NCI-H446 (cell line): ENCODE measurements at regions not wholly inside any gene's neighbourhood (a gene's known extent, or its start where the extent isn't known, plus 50 kb on each side); places are given as distances from the start of the nearest gene placed in this dataset.

ENCODE experiments used
- DNase-seq, 2 experiments: peaks; one replicate each; lab custom pipeline; 2025; lab: John Stamatoyannopoulos, UW

- no peak for DNase-seq
Measured at GRCh38 chr5:171603591-171603990, 182.0 kb upstream of the SMIM23 start.

GRCh38 chr5:171604195-171604594 lies 181.4 kb upstream of the SMIM23 start:
- no peak for DNase-seq

GRCh38 chr5:171606414-171607024 lies 179.1 kb upstream of the SMIM23 start:
- DNase-seq = no peak

- no peak for DNase-seq
Measured at GRCh38 chr5:171607863-171608262, 177.8 kb upstream of the SMIM23 start.

- DNase-seq = no peak
Measured at GRCh38 chr5:171609806-171610452, 175.7 kb upstream of the SMIM23 start.

GRCh38 chr5:171610686-171611085 lies 174.9 kb upstream of the SMIM23 start:
- DNase-seq = no peak

GRCh38 chr5:171612749-171613148 lies 172.9 kb upstream of the SMIM23 start:
- DNase-seq = no peak

GRCh38 chr5:171614511-171614910 lies 171.1 kb upstream of the SMIM23 start:
- DNase-seq = no peak

- peak in 1 of 2 experiments; percentile 68 for DNase-seq
Measured at GRCh38 chr5:171614971-171615653, 170.5 kb upstream of the SMIM23 start.

GRCh38 chr5:171615705-171616640 lies 169.6 kb upstream of the SMIM23 start:
- no peak for DNase-seq

GRCh38 chr5:171617266-171617665 lies 168.4 kb upstream of the SMIM23 start:
- DNase-seq = no peak

GRCh38 chr5:171617817-171618591 lies 167.6 kb upstream of the SMIM23 start:
- DNase-seq = peak in 1 of 2 experiments; percentile 51

GRCh38 chr5:171619196-171619595 lies 166.4 kb upstream of the SMIM23 start:
- DNase-seq = no peak

GRCh38 chr5:171619744-171620143 lies 165.9 kb upstream of the SMIM23 start:
- no peak for DNase-seq

GRCh38 chr5:171622010-171622409 lies 163.6 kb upstream of the SMIM23 start:
- peak; percentile 28 to 75 for DNase-seq

- DNase-seq = no peak
Measured at GRCh38 chr5:171623107-171623506, 162.5 kb upstream of the SMIM23 start.

GRCh38 chr5:171623551-171624097 lies 162.0 kb upstream of the SMIM23 start:
- no peak for DNase-seq

- no peak for DNase-seq
Measured at GRCh38 chr5:171624396-171624795, 161.2 kb upstream of the SMIM23 start.

- no peak for DNase-seq
Measured at GRCh38 chr5:171625646-171626045, 160.0 kb upstream of the SMIM23 start.

- DNase-seq = peak in 1 of 2 experiments; percentile 44
Measured at GRCh38 chr5:171627936-171628632, 157.5 kb upstream of the SMIM23 start.

- DNase-seq = no peak
Measured at GRCh38 chr5:171628633-171628974, 157.0 kb upstream of the SMIM23 start.
